ENCODE measurements at regions not wholly inside any gene's neighbourhood (a gene's known extent, or its start where the extent isn't known, plus 50 kb on each side); places are given as distances from the start of the nearest gene placed in this dataset.
"Not testable (repeated sequence)": the region's sequence is repeated elsewhere in the genome, so short reads cannot be mapped to it uniquely, and the experiment has no call there.

GRCh38 chr6:67426686-67427085 is 1208.4 kb upstream of the ADGRB3 start:
- not testable (repeated sequence) for DNase-seq (ENCODE audit: low read depth in 2 of 2)

- no peak for DNase-seq (ENCODE audit: low read depth in 2 of 2)
Observed at GRCh38 chr6:67412035-67412434, 1223.0 kb upstream of the ADGRB3 start.

DNA sequence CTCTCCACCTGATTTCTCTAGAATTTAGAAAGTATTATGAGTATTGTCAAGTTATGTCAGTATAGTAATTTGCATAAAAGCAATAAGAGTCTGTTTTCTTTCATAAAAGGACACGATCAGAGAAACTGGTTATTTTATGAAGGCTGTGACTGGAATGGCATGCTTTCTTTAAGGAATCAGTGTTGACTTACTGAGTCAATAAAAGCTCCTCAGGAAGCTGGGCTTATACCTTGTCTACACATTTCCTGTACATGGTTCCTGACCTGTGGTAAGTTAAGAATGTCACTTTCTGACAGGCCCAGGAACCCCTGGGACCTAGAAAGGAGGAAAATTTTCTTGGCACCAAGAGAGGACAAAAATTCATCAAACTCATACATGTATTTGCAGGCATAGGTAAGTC is 1224.0 kb upstream of the ADGRB3 start:
- peak in 1 of 2 donors; percentile 52 for DNase-seq (ENCODE audit: low read depth in 2 of 2)

GRCh38 chr6:67394254-67394653 is 1240.8 kb upstream of the ADGRB3 start:
- DNase-seq (ENCODE audit: low read depth in 2 of 2): no peak

DNA sequence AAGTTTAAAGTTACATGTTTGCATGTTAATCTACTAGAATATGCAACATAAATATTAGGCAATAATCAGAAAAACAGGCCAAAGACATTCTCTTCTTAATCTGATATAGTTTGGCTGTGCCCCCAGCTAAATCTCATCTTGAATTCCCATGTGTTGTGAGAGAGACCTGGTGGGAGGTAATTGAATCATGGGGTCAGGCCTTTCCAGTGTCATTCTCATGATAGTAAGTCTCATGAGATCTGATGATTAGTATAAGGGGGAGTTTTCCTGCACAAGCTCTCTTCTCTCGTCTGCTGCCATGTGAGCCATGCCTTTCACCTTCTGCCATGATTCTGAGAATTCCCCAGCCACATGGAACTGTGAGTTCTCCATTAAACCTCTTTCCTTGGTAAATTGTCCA is 1241.7 kb upstream of the ADGRB3 start:
- no peak for DNase-seq (ENCODE audit: low read depth in 2 of 2)

DNA sequence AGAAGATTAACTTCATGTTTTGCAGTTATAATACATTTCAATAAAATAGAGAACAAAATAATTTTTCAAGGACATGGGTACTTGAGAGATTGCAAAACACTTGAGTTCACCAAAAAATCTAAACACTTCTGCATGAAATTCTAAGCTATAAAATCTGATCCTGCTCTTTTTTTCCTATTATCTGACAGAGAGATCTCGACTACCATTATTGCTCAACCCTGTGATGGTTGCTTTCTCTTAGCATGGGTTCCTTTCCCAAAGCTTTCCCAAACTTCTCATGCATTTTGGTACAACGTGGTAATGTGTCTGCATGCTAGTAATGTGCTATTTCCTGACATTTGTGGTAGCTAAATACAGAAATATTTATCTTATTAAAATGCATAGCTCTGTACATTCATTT is 1243.1 kb upstream of the ADGRB3 start:
- no peak for DNase-seq (ENCODE audit: low read depth in 2 of 2)

DNA sequence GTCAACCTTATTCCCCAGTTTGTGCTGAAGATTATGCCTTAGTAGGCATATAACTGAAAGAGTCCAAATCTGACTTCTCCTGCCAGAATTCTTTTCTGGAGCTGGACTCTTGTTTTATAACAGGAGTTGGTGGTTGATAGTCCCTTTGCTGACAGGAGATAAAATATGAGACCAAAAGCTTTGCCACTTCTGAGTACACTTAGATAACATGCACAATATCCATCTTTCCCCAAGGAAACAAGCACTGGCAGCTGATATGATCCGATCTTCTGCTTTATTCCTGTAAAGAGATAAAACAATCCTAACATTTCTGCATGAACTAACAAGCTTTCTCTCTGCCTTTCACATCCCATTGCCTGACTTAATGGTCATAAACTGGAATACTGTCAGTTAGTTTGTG is 1265.4 kb upstream of the ADGRB3 start:
- no peak for DNase-seq (ENCODE audit: low read depth in 2 of 2)

GRCh38 chr6:67362976-67363375 is 1272.1 kb upstream of the ADGRB3 start:
- DNase-seq (ENCODE audit: low read depth in 2 of 2): no peak

- DNase-seq (ENCODE audit: low read depth in 2 of 2): peak in 1 of 2 donors; percentile 5
Observed at GRCh38 chr6:67361264-67361663, 1273.8 kb upstream of the ADGRB3 start.

- DNase-seq (ENCODE audit: low read depth in 2 of 2): no peak
Observed at GRCh38 chr6:67358241-67358640, 1276.8 kb upstream of the ADGRB3 start.

- no peak for DNase-seq (ENCODE audit: low read depth in 2 of 2)
Observed at GRCh38 chr6:67353861-67354260, 1281.2 kb upstream of the ADGRB3 start.

GRCh38 chr6:67352717-67353116 is 1282.4 kb upstream of the ADGRB3 start:
- DNase-seq (ENCODE audit: low read depth in 2 of 2): no peak

DNA sequence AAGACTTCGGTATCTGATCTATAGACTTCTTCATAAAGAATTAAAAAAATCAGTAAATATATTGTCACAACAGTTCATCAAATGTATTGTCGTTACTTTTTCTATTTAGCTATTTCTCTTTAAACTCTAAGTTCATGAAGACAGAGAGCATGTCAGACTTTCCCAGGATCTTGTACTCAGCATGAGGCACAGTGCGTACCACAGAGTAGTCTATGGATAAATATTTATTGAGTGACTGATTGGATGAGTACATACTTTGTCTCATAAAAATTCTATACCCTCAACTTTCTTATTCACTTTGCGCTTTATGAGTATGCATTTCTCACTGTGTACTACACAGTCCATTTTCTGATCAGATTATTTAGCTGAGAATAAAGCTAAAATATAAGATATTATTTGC is 1284.4 kb upstream of the ADGRB3 start:
- DNase-seq (ENCODE audit: low read depth in 2 of 2): no peak

- DNase-seq (ENCODE audit: low read depth in 2 of 2): peak in 1 of 2 donors; percentile 36
Observed at GRCh38 chr6:67345946-67346345, 1289.1 kb upstream of the ADGRB3 start.

DNA sequence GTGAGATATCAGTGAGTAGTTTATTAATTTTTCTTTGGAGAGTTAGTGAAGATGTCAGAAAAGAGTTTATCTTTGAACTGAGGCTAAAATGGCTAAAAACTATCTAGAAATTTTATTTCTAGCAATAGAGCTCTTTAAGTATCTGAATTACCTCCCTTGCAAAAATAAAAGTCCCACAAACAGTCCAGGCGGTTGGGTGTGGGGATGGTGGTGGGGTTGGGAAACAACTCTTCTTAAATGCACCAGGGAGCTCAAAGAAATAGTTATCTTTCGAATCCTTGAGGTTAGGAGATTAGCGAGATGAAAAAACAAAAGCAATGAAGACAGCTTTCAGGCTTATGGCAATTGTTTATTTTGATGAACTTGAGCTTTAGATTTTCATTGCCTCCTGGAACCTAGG is 1299.1 kb upstream of the ADGRB3 start:
- no peak for DNase-seq (ENCODE audit: low read depth in 2 of 2)

- DNase-seq (ENCODE audit: low read depth in 2 of 2): no peak
Observed at GRCh38 chr6:67331304-67331703, 1303.8 kb upstream of the ADGRB3 start.

- no peak for DNase-seq (ENCODE audit: low read depth in 2 of 2)
Observed at GRCh38 chr6:67328269-67328668, 1306.8 kb upstream of the ADGRB3 start.

DNA sequence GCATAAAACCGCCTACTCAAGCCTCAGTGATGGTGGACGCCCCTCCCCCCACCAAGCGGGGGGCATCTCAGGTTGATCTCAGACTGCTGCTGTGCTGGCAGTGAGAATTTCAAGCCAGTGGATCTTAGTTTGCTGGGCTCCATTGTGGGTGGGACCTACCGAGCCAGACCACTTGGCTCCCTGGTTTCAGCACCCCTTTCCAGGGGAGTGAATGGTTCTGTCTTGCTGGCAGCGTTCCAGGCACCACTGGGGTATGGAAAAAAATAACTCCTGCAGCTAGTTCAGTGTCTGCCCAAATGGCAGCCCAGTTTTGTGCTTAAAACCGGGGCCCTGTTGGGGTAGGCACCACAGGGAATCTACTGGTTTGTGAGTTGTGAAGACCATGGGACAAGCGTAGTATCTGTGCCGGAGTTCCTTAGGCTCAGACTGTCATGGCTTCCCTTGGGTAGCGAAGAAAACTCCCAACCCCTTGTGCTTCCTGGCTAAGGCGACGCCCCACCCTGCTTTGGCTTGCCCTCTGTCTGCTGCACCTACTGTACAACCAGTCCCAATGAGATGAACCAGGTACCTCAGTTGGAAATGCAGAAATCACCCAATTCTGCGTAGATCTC is 1334.5 kb upstream of the ADGRB3 start:
- no peak for DNase-seq (ENCODE audit: low read depth in 2 of 2)

DNA sequence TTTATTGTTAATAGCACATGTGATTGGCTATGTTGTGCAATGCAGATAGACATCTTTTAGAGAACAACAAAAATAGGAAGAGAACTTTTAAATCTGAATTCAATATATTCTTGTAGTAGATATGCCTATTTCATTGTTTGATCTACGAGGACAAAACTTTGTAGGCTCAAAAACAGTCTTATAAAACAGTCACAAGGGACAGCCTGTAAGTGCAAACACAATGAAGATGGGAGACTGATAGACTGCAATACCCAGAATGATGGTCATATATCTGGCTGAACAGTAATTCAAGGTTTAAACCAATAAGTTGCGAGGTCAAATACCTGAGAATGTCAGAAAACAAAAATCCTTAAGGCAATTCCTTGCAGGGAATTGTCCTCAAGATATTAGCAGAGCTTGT is 1342.9 kb upstream of the ADGRB3 start:
- no peak for DNase-seq (ENCODE audit: low read depth in 2 of 2)

DNA sequence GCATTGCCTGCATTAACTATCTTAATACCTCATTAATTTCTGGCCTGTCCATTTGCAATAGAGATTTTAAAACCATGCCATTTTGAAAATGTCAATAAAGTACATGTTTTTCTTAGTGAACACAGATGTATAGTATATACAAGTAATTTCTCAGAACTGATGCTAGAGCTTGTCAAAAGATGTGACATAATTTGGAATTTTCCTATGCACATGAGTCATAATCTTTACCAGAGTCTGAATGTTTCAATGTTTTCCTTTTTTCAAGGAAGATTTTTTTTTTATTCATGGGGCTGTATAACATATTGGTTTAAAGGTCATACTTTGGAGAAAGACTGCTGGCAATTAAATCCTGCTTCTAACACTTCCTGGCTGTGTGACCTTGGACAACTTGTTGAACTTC is 1347.5 kb upstream of the ADGRB3 start:
- DNase-seq (ENCODE audit: low read depth in 2 of 2): no peak

DNA sequence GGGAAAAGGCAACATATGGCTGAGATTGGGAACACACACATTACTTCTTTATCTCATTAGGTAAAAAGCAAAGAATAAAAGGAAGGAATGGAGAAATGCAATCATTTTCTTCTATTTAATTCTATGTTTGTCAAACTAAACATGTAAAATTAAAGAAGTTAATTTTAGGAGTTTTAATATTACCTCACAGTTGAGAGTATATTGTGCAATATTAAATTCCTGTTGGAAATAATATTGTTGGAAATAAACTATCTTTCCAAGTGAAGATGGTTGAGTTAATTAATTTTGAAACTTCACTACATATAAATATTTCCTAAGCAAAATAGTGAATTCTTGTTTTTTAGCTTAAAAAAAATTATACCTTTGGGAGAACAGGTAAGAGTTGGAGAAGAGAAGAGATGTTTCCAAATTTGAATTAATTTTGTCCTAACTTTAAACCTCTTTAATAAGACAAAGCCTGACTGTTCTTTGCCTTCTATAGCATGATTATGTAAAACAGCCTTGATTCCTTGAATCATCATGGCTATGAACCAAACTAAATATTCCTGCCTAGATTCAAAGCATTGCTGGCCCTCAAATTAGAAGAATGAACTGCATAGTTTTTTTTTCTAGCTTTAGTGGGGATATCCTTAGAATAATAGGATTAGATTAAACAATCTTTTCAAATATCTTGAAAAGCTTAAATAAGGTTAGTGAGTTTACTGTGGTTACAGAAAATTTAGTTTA is 1349.1 kb upstream of the ADGRB3 start:
- DNase-seq (ENCODE audit: low read depth in 2 of 2): no peak

DNA sequence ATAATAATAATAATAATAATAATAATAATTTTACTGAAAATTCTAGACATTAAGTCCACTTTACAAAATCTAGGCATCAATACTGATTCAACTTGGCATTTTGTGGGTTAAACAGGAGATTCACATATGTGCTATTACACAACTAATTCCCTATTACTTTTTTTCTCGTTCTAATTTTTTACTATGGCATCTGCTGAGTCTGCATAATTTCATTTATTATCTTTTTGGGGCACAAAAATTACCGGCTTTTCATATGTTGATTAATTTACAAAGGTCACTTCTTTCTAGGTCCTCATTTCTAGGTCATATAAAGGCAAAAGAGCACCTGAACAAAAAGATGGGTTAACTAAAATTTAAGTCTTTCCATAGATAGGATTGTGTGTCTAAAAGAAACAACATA is 1357.8 kb upstream of the ADGRB3 start:
- no peak for DNase-seq (ENCODE audit: low read depth in 2 of 2)

Measured in lung microvascular endothelial cell (primary cell).